H1 (cell line): ENCODE measurements at regions not wholly inside any gene's neighbourhood (a gene's known extent, or its start where the extent isn't known, plus 50 kb on each side); places are given as distances from the start of the nearest gene placed in this dataset.
A peak's percentile ranks its signal among the peaks of the same experiment; 100 is the strongest.

ENCODE experiments used
- CTCF ChIA-PET: fragments of 300-600 bp; sonication (Branson Sonifier 250); formaldehyde crosslinking; loops from one replicate; lab custom pipeline; 2021; ENCODE audit not compliant: partially characterized antibody; lab: Charles Lee
- POLR2A ChIA-PET: fragments of 300-600 bp; sonication (Branson Sonifier 250); formaldehyde crosslinking; loops from one replicate; lab custom pipeline; 2021; ENCODE audit warnings: inconsistent platforms; ENCODE audit not compliant: partially characterized antibody; lab: Charles Lee
- DNase-seq, 2 experiments: peaks; one replicate each; pipeline versions ENCODE4 v3.0.0 to v3.0.0-alpha.2; 2010 to 2022; ENCODE audit warnings: low spot score in 2 of 2, low read depth in 1 of 2, mixed read lengths in 1 of 2
- FAIRE-seq: peaks from 2 replicates; lab custom pipeline; 2011; peaks lifted over from hg19 to GRCh38; lab: Jason Lieb, UNC
- H2AFZ ChIP-seq: 2 replicates; pipeline ENCODE4 v1.8.1; 2012; ENCODE audit warnings: low read length, inconsistent platforms
- H2AK5ac ChIP-seq: 2 replicates; pipeline ENCODE4 v1.6.1; 2013; ENCODE audit warnings: low read depth, low read length
- H2BK120ac ChIP-seq: replicated peaks from 2 replicates; pipeline ENCODE3; 2013; ENCODE audit warnings: low read depth, low read length, inconsistent platforms
- H2BK12ac ChIP-seq: 2 replicates; pipeline ENCODE4 v1.6.1; 2013; ENCODE audit warnings: low read depth, low read length
- H2BK15ac ChIP-seq: 2 replicates; pipeline ENCODE4 v1.6.1; 2013; ENCODE audit warnings: low read length
- H2BK20ac ChIP-seq: 2 replicates; pipeline ENCODE4 v1.6.1; 2013; ENCODE audit warnings: low read length
- H2BK5ac ChIP-seq: 2 replicates; pipeline ENCODE4 v1.6.1; 2013; ENCODE audit warnings: low read depth, low read length
- H3K14ac ChIP-seq: 2 replicates; pipeline ENCODE4 v1.6.1; 2013; ENCODE audit warnings: inconsistent platforms; ENCODE audit not compliant: insufficient read length
- H3K18ac ChIP-seq: 2 replicates; pipeline ENCODE4 v1.6.1; 2013; ENCODE audit warnings: low read length; ENCODE audit errors: extremely low read depth
- H3K23ac ChIP-seq: 2 replicates; pipeline ENCODE4 v1.6.1; 2013; ENCODE audit warnings: inconsistent platforms; ENCODE audit not compliant: insufficient read length
- H3K23me2 ChIP-seq: 2 replicates; pipeline ENCODE4 v1.6.1; 2013; ENCODE audit warnings: low read depth, low read length
- H3K27ac ChIP-seq: 2 replicates; pipeline ENCODE4 v1.6.1; 2011; ENCODE audit warnings: low read depth, low read length, inconsistent platforms
- H3K27me3 ChIP-seq, 4 experiments: replicated peaks in 1 of 4; 1 replicate in 1 of 4; 2 replicates in 3 of 4; pipeline versions ENCODE4 v1.6.1 to v1.8.1; 2011 to 2013; ENCODE audit warnings: low read length in 3 of 4, mild to moderate bottlenecking in 3 of 4, inconsistent platforms in 2 of 4, mixed read lengths in 2 of 4, moderate library complexity in 1 of 4; ENCODE audit not compliant: control insufficient read depth in 3 of 4, insufficient read depth in 3 of 4; ENCODE audit errors: extremely low read depth in 1 of 4
- H3K36me3 ChIP-seq, 4 experiments: 2 replicates each; pipeline versions ENCODE4 v1.6.1 to v1.8.1; 2011 to 2013; ENCODE audit warnings: mild to moderate bottlenecking in 4 of 4, low read length in 3 of 4, moderate library complexity in 2 of 4, control low read depth in 1 of 4, inconsistent platforms in 1 of 4; ENCODE audit not compliant: insufficient read depth in 4 of 4, control insufficient read depth in 2 of 4
- H3K4ac ChIP-seq: replicated peaks from 2 replicates; pipeline ENCODE3; 2013; ENCODE audit warnings: low read length, low read depth, mixed read lengths, inconsistent platforms; ENCODE audit not compliant: insufficient read length
- H3K4me1 ChIP-seq, 4 experiments: replicated peaks in 1 of 4; 1 replicate in 1 of 4; 2 replicates in 3 of 4; pipeline versions ENCODE4 v1.6.1 to v1.8.1; 2011 to 2013; ENCODE audit warnings: low read length in 3 of 4, inconsistent platforms in 2 of 4, mixed read lengths in 1 of 4; ENCODE audit not compliant: insufficient read depth in 4 of 4, control insufficient read depth in 3 of 4
- H3K4me2 ChIP-seq, 2 experiments: 2 replicates each; pipeline versions ENCODE4 v1.6.1 to v1.8.1; 2011 to 2013; ENCODE audit warnings: low read depth in 2 of 2, low read length in 2 of 2, control low read depth in 1 of 2, inconsistent platforms in 1 of 2, mild to moderate bottlenecking in 1 of 2; ENCODE audit not compliant: insufficient read depth in 1 of 2
- H3K4me3 ChIP-seq, 4 experiments: fragments of 200-600, 300-600 bp in 1 of 4; sonication (generic), shearing (Covaris generic), sonication (Bioruptor Twin) in 1 of 4; 2 replicates each; pipeline versions ENCODE4 v1.5.1 to v1.8.1; 2011 to 2016; ENCODE audit warnings: low read length in 4 of 4, low read depth in 3 of 4, control low read depth in 2 of 4, inconsistent platforms in 2 of 4, mild to moderate bottlenecking in 2 of 4, mixed read lengths in 1 of 4, moderate library complexity in 1 of 4; ENCODE audit not compliant: insufficient read depth in 2 of 4; ENCODE audit errors: extremely low read depth in 1 of 4
- H3K56ac ChIP-seq: replicated peaks from 2 replicates; pipeline ENCODE3; 2013; ENCODE audit warnings: low read depth, mild to moderate bottlenecking, mixed read lengths, low read length, inconsistent platforms; ENCODE audit not compliant: insufficient read length
- H3K79me1 ChIP-seq: 2 replicates; pipeline ENCODE4 v1.6.1; 2013; ENCODE audit warnings: low read depth, low read length, control low read depth
- H3K79me2 ChIP-seq, 2 experiments: 2 replicates each; pipeline versions ENCODE4 v1.6.1 to v1.8.1; 2012 to 2013; ENCODE audit warnings: low read length in 2 of 2, mild to moderate bottlenecking in 2 of 2, inconsistent platforms in 1 of 2; ENCODE audit not compliant: insufficient read depth in 2 of 2, control insufficient read depth in 1 of 2
- H3K9ac ChIP-seq, 4 experiments: replicated peaks in 1 of 4; 1 replicate in 1 of 4; 2 replicates in 3 of 4; pipeline versions ENCODE4 v1.6.1 to v1.8.1; 2011 to 2013; ENCODE audit warnings: low read depth in 3 of 4, low read length in 3 of 4, control low read depth in 2 of 4, mild to moderate bottlenecking in 2 of 4, moderate library complexity in 2 of 4, inconsistent platforms in 1 of 4; ENCODE audit errors: extremely low read depth in 1 of 4
- H3K9me3 ChIP-seq, 2 experiments: 2 replicates each; pipeline versions ENCODE4 v1.6.1 to v1.8.1; 2012 to 2013; ENCODE audit warnings: mild to moderate bottlenecking in 2 of 2, moderate library complexity in 2 of 2, control low read depth in 1 of 2, inconsistent platforms in 1 of 2, low read depth in 1 of 2, low read length in 1 of 2, mixed read lengths in 1 of 2; ENCODE audit not compliant: insufficient read depth in 2 of 2
- H4K20me1 ChIP-seq, 2 experiments: replicated peaks in 1 of 2; 2 replicates each; pipeline versions ENCODE3 to v1.8.1; 2011 to 2013; ENCODE audit warnings: inconsistent platforms in 2 of 2, low read length in 2 of 2, mild to moderate bottlenecking in 1 of 2; ENCODE audit not compliant: insufficient read depth in 2 of 2, control insufficient read depth in 1 of 2
- H4K5ac ChIP-seq: 2 replicates; pipeline ENCODE4 v1.6.1; 2013; ENCODE audit warnings: low read length, low read depth, mixed read lengths, inconsistent platforms; ENCODE audit not compliant: insufficient read length
- H4K8ac ChIP-seq: 2 replicates; pipeline ENCODE4 v1.8.0; 2013; ENCODE audit warnings: mild to moderate bottlenecking, moderate library complexity, low read length, inconsistent platforms; ENCODE audit not compliant: insufficient read depth; ENCODE audit errors: extremely low read depth
- H4K91ac ChIP-seq: replicated peaks from 2 replicates; pipeline ENCODE3; 2013; ENCODE audit warnings: low read length, mixed read lengths, inconsistent platforms; ENCODE audit not compliant: insufficient read length
- CBX8 ChIP-seq: fragments of 300-800, 300-1000 bp; sonication (generic); IDR thresholded peaks from 2 replicates; pipeline ENCODE4 v1.7.1; 2016; ENCODE audit warnings: low read depth, low read length, borderline replicate concordance
- EGR1 ChIP-seq: IDR thresholded peaks from 2 replicates; pipeline ENCODE4 v1.6.1; 2011; ENCODE audit warnings: low read depth, low read length, borderline replicate concordance
- PHF8 ChIP-seq: fragments of 200-600 bp; sonication (generic); conservative IDR thresholded peaks from 2 replicates; pipeline ENCODE4 v1.7.1; 2012; ENCODE audit warnings: low read depth, mild to moderate bottlenecking, inconsistent platforms, low read length, moderate library complexity
- RAD21 ChIP-seq, 2 experiments: IDR thresholded peaks in 1 of 2; conservative IDR thresholded peaks in 1 of 2; 2 replicates each; pipeline ENCODE4 v1.6.1; 2011; ENCODE audit warnings: low read depth in 2 of 2, low read length in 2 of 2, improper control_type of control experiment in 1 of 2, inconsistent platforms in 1 of 2, mild to moderate bottlenecking in 1 of 2, moderate library complexity in 1 of 2
- SUZ12 ChIP-seq: fragments of 200-600 bp; sonication (generic); IDR thresholded peaks from 2 replicates; pipeline ENCODE4 v1.6.1; 2012; ENCODE audit warnings: mild to moderate bottlenecking, inconsistent platforms, low read length, moderate library complexity, mixed read lengths
- WGBS, 2 experiments: shearing (Covaris generic) in 1 of 2; methylation state at CpG; one replicate each; pipeline versions ENCODE4 v1.1.6 to v1.1.7; 2013 to 2015; ENCODE audit warnings: low lambda C conversion rate in 2 of 2, mixed read lengths in 2 of 2, inconsistent platforms in 1 of 2, low coverage in 1 of 2, missing lambda C conversion rate in 1 of 2; ENCODE audit not compliant: insufficient replicate concordance in 2 of 2, insufficient coverage in 1 of 2, insufficient read length in 1 of 2; ENCODE audit errors: extremely low coverage in 1 of 2, missing lambda C conversion rate in 1 of 2; 5-methylcytosine and 5-hydroxymethylcytosine counted together
- TF ChIP-seq, protein P1 (sequence below): IDR thresholded peaks from 2 replicates; pipeline ENCODE4 v1.6.1; 2011; ENCODE audit warnings: low read length, improper control_type of control experiment
- TF ChIP-seq, protein P2 (sequence below), 3 experiments: IDR thresholded peaks; 1 replicate in 2 of 3; 2 replicates in 1 of 3; pipeline versions ENCODE4 v1.5.1 to v1.6.1; 2011; ENCODE audit warnings: low read length in 3 of 3, mild to moderate bottlenecking in 3 of 3, inconsistent platforms in 2 of 3, low read depth in 1 of 3, moderate library complexity in 1 of 3; ENCODE audit not compliant: insufficient read depth in 1 of 3; ENCODE audit errors: control extremely low read depth in 1 of 3

DNA sequence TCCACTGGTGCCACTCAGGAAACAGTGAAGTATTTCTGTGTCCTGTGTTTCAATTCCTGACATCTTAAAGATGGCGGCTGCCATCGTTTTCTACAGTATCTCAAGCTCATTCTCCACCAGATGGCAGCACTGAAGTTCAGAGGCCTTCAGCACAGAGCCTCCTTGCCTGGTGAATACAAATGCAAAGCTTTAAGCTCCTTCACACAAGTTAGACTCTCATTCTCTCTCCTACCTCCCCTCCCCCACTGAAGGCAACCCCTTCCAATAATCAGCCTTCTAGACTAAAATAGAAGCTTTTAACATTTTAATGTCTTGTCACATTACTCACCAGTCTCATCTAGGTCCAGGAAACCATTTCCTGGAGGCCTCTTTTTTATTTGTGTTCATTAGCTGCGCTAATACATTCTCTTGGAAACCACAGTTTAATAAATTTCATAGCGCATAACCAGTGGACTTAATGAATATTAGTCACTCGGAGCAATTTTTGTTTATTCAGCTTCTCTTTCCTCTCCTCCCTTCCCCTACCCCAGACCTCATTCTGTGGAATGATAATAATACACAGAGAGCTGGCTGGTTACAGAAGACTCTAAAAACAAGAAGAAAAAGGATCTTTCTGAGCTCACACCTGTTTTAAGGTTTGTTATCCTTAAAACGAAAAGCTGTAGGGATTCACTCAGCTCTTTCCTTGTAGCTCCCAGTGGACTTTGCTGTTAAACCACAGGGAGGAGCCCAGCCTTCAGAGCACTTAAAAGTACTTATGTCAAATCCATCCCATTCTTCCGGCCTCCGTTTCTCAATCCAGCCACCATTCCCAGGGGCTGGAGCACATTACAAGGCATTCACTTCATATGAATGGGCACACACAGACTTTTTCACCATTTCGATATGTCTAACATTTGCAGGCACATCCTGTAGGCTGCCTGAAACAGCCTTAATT, 384.9 kb downstream of the HLX start:
- 89% methylated on average over 9 of the region's 9 CpGs; no CpG with 5 or more reads in 1 of the 2 experiments for WGBS, 2 experiments
- H2BK15ac ChIP-seq: no peak overlapping the region
- no peak overlapping the region for H3K14ac ChIP-seq
- H3K4me2 ChIP-seq: no peak overlapping the region
- H3K9me3 ChIP-seq: peaks cover 8 to 12% of the 10 kb centered on the region in 2 experiments
- no peak overlapping the region for H3K4ac ChIP-seq
- H3K56ac ChIP-seq: no peak overlapping the region
- no peaks in the 10 kb centered on the region for H3K79me2 ChIP-seq
- peak; percentile 48 for FAIRE-seq
- H2BK5ac ChIP-seq: no peak overlapping the region
- no peaks in the 10 kb centered on the region for H4K20me1 ChIP-seq
- POLR2A ChIA-PET: no interaction called here
- CTCF ChIA-PET: interaction anchor here (0.6 to 4.0 kb wide), 49 partner anchors 9 to 1192 kb away, joined by 3 to 66 read pairs (median 4); no protein-coding TSS in a partner anchor
- no peak overlapping the region for H3K18ac ChIP-seq
- H2BK12ac ChIP-seq: no peak overlapping the region; the same call in 1 of the 2 replicates
- H2AK5ac ChIP-seq: no peak overlapping the region
- no peaks in the 10 kb centered on the region for H3K27me3 ChIP-seq
- no peak overlapping the region for H4K5ac ChIP-seq
- no peaks in the 10 kb centered on the region for H3K23me2 ChIP-seq
- H2AFZ ChIP-seq: no peak overlapping the region
- no peaks in the 10 kb centered on the region for H3K36me3 ChIP-seq
- H3K4me3 ChIP-seq: no peak overlapping the region
- H3K9ac ChIP-seq: no peak overlapping the region
- H4K91ac ChIP-seq: no peak overlapping the region
- no peak overlapping the region for H3K27ac ChIP-seq
- no peaks in the 10 kb centered on the region for H3K79me1 ChIP-seq
- DNase-seq: peak; percentile 9 to 57
- H2BK120ac ChIP-seq: no peak overlapping the region
- H3K4me1 ChIP-seq: peaks cover 0 to 2% (median 0%) of the 10 kb centered on the region in 4 experiments; a peak in 1 of 7 replicates
- H4K8ac ChIP-seq: no peak overlapping the region
- H2BK20ac ChIP-seq: no peak overlapping the region
- H3K23ac ChIP-seq: no peak overlapping the region
- TF ChIP-seq EGR1: no peak
- TF ChIP-seq, protein P1, sequence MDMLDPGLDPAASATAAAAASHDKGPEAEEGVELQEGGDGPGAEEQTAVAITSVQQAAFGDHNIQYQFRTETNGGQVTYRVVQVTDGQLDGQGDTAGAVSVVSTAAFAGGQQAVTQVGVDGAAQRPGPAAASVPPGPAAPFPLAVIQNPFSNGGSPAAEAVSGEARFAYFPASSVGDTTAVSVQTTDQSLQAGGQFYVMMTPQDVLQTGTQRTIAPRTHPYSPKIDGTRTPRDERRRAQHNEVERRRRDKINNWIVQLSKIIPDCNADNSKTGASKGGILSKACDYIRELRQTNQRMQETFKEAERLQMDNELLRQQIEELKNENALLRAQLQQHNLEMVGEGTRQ: no peak
- TF ChIP-seq PHF8: no peak
- TF ChIP-seq SUZ12: no peak
- TF ChIP-seq, protein P2, sequence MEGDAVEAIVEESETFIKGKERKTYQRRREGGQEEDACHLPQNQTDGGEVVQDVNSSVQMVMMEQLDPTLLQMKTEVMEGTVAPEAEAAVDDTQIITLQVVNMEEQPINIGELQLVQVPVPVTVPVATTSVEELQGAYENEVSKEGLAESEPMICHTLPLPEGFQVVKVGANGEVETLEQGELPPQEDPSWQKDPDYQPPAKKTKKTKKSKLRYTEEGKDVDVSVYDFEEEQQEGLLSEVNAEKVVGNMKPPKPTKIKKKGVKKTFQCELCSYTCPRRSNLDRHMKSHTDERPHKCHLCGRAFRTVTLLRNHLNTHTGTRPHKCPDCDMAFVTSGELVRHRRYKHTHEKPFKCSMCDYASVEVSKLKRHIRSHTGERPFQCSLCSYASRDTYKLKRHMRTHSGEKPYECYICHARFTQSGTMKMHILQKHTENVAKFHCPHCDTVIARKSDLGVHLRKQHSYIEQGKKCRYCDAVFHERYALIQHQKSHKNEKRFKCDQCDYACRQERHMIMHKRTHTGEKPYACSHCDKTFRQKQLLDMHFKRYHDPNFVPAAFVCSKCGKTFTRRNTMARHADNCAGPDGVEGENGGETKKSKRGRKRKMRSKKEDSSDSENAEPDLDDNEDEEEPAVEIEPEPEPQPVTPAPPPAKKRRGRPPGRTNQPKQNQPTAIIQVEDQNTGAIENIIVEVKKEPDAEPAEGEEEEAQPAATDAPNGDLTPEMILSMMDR (IDR thresholded peaks at IDR 0.05; ENCODE audit: control extremely low read depth in 1 of 3, insufficient read depth in 1 of 3, low read depth in 1 of 3, low read length in 3 of 3): peak in 2 of 3 experiments; percentile 64 to 68; a peak in 3 of 4 replicates
- peak; percentile 71 to 72 for TF ChIP-seq RAD21 (IDR thresholded peaks at IDR 0.05 in 1 of 2, conservative IDR thresholded peaks at IDR 0.05 in 1 of 2; ENCODE audit: low read depth in 2 of 2, low read length in 2 of 2)
- no peak for TF ChIP-seq CBX8
